AG10803 (cell line): ENCODE measurements at regions not wholly inside any gene's neighbourhood (a gene's known extent, or its start where the extent isn't known, plus 50 kb on each side); places are given as distances from the start of the nearest gene placed in this dataset.

ENCODE experiments used
- DNase-seq: peaks from one replicate; pipeline ENCODE4 v3.0.0; 2010; ENCODE audit warnings: low read depth
- H3K4me3 ChIP-seq: 2 replicates; pipeline ENCODE4 v1.5.1; 2011; ENCODE audit warnings: mild to moderate bottlenecking, low read length, control low read depth
- TF ChIP-seq, protein P1 (sequence below): conservative IDR thresholded peaks from 2 replicates; pipeline ENCODE4 v1.5.1; 2011; ENCODE audit warnings: mild to moderate bottlenecking, low read length, control low read depth, inconsistent platforms

DNA sequence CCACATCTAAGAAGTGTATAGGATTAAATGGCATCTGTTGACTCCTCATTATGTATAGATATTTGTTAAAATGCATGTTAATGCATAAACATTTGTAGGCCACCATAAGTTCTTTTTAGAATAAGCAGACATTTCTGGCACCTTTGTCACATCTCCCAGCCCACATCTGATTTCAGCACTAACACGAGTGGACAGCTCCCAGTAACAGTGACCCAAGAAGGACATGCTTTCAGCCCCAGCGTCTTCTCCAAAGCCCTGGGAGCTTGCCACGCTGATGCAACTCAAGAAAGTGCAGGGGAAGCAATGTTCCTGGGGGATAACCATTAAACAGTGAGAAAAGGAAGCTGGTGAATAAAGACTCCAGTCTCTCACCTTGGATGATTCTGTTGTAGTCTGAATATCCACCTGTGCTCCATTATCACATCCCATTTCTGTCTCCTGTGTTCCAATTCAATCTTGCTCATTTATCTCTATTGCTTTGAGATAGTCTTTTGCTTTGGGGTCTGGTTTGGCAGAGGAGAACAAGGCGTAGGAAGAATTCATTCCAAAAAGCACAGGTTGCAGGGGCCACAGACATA is 182.6 kb upstream of the THSD7B start:
- no peak for DNase-seq
- TF ChIP-seq, protein P1, sequence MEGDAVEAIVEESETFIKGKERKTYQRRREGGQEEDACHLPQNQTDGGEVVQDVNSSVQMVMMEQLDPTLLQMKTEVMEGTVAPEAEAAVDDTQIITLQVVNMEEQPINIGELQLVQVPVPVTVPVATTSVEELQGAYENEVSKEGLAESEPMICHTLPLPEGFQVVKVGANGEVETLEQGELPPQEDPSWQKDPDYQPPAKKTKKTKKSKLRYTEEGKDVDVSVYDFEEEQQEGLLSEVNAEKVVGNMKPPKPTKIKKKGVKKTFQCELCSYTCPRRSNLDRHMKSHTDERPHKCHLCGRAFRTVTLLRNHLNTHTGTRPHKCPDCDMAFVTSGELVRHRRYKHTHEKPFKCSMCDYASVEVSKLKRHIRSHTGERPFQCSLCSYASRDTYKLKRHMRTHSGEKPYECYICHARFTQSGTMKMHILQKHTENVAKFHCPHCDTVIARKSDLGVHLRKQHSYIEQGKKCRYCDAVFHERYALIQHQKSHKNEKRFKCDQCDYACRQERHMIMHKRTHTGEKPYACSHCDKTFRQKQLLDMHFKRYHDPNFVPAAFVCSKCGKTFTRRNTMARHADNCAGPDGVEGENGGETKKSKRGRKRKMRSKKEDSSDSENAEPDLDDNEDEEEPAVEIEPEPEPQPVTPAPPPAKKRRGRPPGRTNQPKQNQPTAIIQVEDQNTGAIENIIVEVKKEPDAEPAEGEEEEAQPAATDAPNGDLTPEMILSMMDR, result no peak
- H3K4me3 ChIP-seq, result no peak overlapping the region

DNA sequence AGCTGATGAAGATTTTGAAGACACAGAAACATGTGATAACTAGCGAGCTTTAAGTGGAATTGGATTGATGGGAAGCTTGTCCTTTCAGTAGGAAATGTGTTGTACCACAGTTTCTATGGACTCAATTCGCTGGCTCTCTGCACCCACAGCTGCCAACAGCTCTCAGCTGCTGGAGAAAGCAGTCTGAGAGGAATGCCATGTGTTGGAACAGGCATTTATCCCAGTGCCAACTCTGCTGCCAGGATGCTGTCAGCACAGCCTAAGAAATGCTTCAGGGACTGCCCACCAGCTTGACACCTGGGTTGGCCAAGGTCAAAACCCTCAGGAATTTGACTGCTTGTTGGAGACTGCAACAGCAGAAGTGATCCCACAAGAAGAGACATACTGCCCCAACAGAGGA is 193.0 kb upstream of the THSD7B start:
- no peak overlapping the region for H3K4me3 ChIP-seq
- TF ChIP-seq, protein P1, result no peak
- DNase-seq, result no peak

DNA sequence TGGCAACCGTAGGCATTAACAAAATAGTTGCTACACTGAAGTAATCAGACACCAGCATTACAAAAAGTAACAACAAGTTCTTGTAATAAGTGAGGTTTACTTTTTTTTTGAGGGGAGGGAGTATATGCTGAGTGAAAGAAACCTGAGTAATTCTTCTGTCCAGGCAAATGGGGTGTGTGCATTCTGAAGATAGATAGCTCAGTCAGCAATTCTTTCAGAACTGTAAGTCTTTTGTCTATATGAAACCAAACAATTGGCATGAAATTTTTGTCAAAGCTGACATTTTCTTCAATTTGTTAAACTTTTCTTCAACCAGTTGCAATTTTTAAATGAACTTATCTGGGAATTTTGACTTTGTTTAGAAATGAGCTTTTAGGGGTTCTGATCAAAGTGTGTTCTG is 208.1 kb upstream of the THSD7B start:
- DNase-seq, result no peak
- no peak overlapping the region for H3K4me3 ChIP-seq
- TF ChIP-seq, protein P1, result no peak

DNA sequence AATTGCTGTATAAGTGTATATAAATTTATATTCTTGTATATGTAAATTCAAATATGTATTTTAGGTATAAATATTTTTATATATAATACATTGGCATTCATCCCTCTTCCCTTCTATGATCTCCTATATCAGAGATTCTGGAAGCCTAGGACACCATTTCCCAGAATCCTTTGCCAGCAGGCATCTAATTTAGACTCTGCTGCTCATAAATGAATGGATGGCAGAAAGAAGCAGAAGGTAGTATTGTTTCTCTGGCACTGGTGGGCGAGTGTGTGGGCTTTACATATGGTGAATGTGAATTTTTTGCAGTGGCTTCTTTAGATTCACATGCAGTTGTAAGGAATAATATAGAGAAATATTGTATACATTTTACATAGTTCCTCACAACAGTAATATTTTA is 215.2 kb upstream of the THSD7B start:
- TF ChIP-seq, protein P1, result no peak
- DNase-seq, result no peak
- no peak overlapping the region for H3K4me3 ChIP-seq

DNA sequence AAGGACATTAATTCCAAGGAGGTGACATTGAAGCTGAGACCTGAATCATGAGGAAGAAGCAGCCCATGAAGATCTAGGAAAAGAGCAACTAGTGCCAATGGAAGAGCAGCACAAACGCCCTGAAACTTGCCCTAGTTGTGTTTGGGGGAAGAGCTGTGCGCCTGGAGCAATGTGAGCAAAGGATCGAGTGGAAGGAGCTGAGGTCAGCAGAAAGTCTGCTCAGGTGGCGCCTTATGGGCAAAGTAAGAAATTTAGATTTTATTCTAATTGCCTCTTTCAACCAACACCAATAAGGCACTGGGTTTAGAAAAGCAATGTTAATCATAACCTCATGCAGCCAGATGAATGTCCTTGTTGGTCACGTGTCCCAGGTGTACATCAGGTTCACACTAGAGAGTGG is 226.0 kb upstream of the THSD7B start:
- DNase-seq, result no peak
- H3K4me3 ChIP-seq, result no peak overlapping the region
- TF ChIP-seq, protein P1, result no peak

DNA sequence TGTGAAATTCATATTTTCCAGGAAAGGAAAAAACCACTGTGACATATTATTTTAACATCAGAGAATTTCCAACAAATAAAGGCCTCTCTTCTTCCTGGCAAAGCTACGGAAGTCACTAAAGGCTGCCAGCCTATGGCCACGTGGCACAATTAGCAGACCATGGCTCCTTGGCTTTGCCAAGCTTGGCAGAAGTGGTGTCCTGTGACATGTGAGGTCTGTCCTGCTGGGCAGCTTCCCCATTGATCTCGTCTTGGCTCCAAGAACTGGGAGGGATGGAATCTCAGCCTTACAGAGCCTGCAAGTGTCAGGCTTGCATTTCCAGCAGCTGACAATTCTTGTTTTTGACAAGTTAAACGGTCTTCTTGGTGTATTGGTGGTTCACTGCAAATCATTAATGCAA is 226.9 kb upstream of the THSD7B start:
- H3K4me3 ChIP-seq, result no peak overlapping the region
- TF ChIP-seq, protein P1, result no peak
- DNase-seq, result no peak

DNA sequence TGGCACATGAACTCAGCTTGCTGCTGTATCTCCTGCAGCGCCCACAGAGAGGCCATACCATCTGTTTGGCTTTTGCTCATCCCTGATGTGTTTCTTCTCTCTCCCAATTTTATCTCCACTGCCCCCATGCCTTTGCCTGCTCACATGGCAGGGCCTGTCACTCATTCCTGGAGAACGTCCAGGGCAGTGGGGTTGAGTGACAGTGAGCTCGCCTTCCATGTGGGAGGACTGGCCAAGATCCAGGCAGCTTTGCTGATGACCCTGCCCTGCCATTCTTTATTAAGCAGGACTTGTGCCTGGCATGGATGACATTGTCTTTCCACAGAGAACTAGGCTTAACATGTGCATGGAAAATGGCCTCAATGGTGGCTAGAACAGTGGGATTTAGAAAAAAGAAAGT is 230.5 kb upstream of the THSD7B start:
- TF ChIP-seq, protein P1, result no peak
- no peak for DNase-seq
- no peak overlapping the region for H3K4me3 ChIP-seq
